Vagina (tissue), 2 donors: ENCODE measurements at regions not wholly inside any gene's neighbourhood (a gene's known extent, or its start where the extent isn't known, plus 50 kb on each side); places are given as distances from the start of the nearest gene placed in this dataset.
A peak's percentile ranks its signal among the peaks of the same experiment; 100 is the strongest.

Experiments
- DNase-seq, 2 donors: peaks; one replicate each; pipeline ENCODE4 v3.0.0-alpha.2; 2017; ENCODE audit errors: extremely low spot score in 2 of 2
- H3K27ac ChIP-seq: fragments of 200-600 bp; sonication (generic); one replicate; pipeline ENCODE4 v1.5.1; 2019
- H3K27me3 ChIP-seq: fragments of 200-600 bp; sonication (generic); one replicate; pipeline ENCODE4 v1.5.1; 2019
- H3K36me3 ChIP-seq, 2 donors: fragments of 200-600 bp; sonication (generic); one replicate each; pipeline ENCODE4 v1.5.1; 2017 to 2019
- H3K4me1 ChIP-seq: fragments of 200-600 bp; sonication (generic); one replicate; pipeline ENCODE4 v1.5.1; 2019
- H3K4me3 ChIP-seq, 2 donors: fragments of 200-600 bp; sonication (generic); 1 replicate in 1 of 2; 2 replicates in 1 of 2; pipeline ENCODE4 v1.5.1; 2016 to 2019
- H3K9me3 ChIP-seq: fragments of 200-600 bp; sonication (generic); one replicate; pipeline ENCODE4 v1.5.1; 2019
- POLR2A ChIP-seq, 2 donors: fragments of 450-650 bp; IDR thresholded peaks; one replicate each; pipeline ENCODE4 v1.6.1; 2017; ENCODE audit warnings: antibody characterized with exemption in 2 of 2, mild to moderate bottlenecking in 2 of 2, moderate library complexity in 2 of 2
- POLR2AphosphoS5 ChIP-seq, 2 donors: sonication (generic); formaldehyde crosslinking; IDR thresholded peaks; one replicate each; pipeline ENCODE4 v1.9.0; 2017; ENCODE audit warnings: antibody characterized with exemption in 2 of 2, mild to moderate bottlenecking in 2 of 2, low read depth in 1 of 2; ENCODE audit not compliant: insufficient read depth in 1 of 2
- intact Hi-C: fragments of 100-400 bp; cut with DNase I; formaldehyde crosslinking; loops from one replicate; pipeline ENCODE4 v1.15.1; 2023
- TF ChIP-seq, protein P1 (sequence below), 3 experiments: fragments of 450-650 bp in 2 of 3; fragments of 200-600 bp in 1 of 3; sonication (generic) in 1 of 3; IDR thresholded peaks; one replicate each; pipeline ENCODE4 v1.5.1; 2017 to 2019; ENCODE audit warnings: antibody characterized with exemption in 3 of 3, mild to moderate bottlenecking in 2 of 3, moderate library complexity in 2 of 3

DNA sequence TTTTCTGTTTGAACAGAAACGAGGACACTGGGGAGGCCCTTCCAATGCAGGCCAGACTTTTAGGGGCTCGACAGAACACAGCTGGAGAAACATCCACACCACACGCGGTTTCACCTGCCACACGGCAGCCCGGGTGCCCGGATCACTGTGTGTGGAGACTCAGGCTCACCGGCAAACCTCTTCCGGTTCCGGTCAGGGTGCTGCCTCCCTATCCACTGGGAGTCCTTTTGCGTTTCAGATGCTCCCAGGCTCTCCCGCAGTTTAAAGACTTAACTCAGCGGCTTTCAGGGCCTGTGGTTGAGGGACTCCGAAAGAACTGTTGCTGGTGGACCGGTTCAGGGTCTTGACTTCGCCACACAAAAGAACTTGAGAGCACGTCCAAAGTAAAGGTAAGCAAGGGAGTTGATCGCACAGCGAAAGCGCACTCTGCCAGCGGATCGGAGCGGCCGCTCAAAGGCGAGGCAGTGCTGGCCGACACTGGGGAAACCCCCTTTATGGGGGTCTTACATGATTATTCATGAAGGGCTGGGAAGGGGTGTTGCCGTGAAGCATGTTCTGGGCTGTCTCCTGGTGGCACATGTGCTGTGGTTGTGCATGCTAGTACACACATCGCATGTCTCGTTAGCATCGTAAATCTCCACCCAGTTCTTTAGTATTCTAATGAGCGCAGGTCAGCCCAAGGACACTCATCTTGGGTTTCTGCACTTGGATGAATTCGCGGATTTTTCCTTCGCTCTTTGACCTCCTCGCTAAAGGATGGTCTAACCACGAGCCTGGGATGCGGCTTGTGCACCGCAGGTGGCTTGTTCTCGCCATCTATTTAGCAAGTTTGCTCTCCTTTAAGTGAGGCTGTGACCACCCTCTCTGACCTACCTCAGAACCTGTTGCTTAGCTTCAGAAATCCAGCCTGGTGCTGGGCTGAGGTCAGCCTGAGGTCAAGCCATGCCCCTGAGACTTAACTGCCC is 180.3 kb downstream of the CDH26 start:
- TF ChIP-seq POLR2AphosphoS5 (IDR thresholded peaks at IDR 0.05; ENCODE audit: insufficient read depth in 1 of 2, low read depth in 1 of 2), result no peak
- TF ChIP-seq POLR2A (IDR thresholded peaks at IDR 0.05), result no peak
- TF ChIP-seq, protein P1, sequence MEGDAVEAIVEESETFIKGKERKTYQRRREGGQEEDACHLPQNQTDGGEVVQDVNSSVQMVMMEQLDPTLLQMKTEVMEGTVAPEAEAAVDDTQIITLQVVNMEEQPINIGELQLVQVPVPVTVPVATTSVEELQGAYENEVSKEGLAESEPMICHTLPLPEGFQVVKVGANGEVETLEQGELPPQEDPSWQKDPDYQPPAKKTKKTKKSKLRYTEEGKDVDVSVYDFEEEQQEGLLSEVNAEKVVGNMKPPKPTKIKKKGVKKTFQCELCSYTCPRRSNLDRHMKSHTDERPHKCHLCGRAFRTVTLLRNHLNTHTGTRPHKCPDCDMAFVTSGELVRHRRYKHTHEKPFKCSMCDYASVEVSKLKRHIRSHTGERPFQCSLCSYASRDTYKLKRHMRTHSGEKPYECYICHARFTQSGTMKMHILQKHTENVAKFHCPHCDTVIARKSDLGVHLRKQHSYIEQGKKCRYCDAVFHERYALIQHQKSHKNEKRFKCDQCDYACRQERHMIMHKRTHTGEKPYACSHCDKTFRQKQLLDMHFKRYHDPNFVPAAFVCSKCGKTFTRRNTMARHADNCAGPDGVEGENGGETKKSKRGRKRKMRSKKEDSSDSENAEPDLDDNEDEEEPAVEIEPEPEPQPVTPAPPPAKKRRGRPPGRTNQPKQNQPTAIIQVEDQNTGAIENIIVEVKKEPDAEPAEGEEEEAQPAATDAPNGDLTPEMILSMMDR (IDR thresholded peaks at IDR 0.05), result no peak
- H3K4me1 ChIP-seq, result no peaks in the 10 kb centered on the region
- H3K27ac ChIP-seq, result no peak overlapping the region
- H3K4me3 ChIP-seq, result peak overlapping the region in 1 of 2 donors; percentile 36
- no peaks in the 10 kb centered on the region for H3K9me3 ChIP-seq
- no peaks in the 10 kb centered on the region for H3K36me3 ChIP-seq
- DNase-seq, result no peak
- no peaks in the 10 kb centered on the region for H3K27me3 ChIP-seq
- intact Hi-C loops, result no loop called here

DNA sequence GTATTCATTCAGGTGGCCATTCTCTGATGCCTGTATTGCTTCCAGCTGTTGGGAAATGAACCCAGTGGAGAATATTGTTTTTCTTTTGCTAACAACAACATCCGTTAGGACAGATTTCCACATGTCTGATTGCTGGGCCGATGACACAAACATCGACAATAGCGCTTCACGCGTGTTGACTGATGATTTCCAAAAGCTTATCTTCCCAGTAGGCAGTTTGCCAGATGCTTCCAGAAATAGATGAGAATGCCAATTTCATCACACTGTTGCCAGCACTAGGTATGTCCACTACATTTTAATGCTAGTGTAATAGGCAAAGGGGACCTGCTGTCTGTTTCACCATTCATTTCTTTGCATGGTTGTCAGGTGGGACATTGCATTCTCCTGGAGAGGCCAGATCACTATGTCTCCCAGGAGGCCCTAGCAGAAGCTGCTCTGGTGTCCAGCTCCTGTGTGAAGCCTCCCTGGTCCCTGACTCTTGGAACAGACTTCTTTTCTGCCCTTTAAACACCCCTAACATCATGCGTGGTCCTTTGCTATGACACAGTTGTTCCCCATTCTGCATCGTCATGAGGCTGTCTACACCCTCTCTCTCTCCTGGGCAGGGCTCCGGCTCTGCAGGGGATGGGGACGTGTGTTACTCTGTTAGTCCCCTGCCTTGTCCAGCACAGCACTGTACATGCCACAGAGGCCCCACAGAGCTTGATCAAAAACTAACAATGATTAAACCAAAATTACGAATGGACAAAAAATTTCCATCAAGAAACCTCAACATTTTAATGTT is 181.6 kb downstream of the CDH26 start:
- no peaks in the 10 kb centered on the region for H3K36me3 ChIP-seq
- H3K27ac ChIP-seq, result no peak overlapping the region
- no peak overlapping the region for H3K4me3 ChIP-seq
- DNase-seq, result no peak
- TF ChIP-seq, protein P1 (IDR thresholded peaks at IDR 0.05), result no peak
- TF ChIP-seq POLR2A (IDR thresholded peaks at IDR 0.05) (no peak), POLR2AphosphoS5 (IDR thresholded peaks at IDR 0.05; ENCODE audit: insufficient read depth in 1 of 2, low read depth in 1 of 2) (no peak)
- no peaks in the 10 kb centered on the region for H3K27me3 ChIP-seq
- intact Hi-C loops, result no loop called here
- H3K9me3 ChIP-seq, result no peaks in the 10 kb centered on the region
- H3K4me1 ChIP-seq, result no peaks in the 10 kb centered on the region

DNA sequence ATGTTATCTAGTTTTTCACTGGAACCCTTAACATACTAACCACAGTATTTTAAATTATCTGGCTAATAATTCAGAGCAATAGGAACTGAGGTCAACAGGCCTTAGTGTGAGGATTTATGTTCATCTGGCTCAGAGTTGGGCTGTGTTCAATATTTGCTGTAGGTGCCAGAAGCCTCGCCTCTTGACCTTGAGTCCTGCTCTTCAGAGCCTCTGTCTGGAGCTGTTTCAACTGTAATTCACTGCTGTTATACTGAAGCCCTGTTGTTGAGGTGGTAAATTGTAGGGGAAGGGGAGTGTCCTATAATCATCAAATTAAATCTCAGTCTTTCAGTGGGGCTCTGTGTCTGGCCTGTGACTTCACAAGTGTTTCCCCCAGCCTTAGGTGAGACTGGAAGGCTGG is 184.4 kb downstream of the CDH26 start:
- Histone ChIP-seq H3K27me3 (no peaks in the 10 kb centered on the region), H3K9me3 (no peaks in the 10 kb centered on the region)

DNA sequence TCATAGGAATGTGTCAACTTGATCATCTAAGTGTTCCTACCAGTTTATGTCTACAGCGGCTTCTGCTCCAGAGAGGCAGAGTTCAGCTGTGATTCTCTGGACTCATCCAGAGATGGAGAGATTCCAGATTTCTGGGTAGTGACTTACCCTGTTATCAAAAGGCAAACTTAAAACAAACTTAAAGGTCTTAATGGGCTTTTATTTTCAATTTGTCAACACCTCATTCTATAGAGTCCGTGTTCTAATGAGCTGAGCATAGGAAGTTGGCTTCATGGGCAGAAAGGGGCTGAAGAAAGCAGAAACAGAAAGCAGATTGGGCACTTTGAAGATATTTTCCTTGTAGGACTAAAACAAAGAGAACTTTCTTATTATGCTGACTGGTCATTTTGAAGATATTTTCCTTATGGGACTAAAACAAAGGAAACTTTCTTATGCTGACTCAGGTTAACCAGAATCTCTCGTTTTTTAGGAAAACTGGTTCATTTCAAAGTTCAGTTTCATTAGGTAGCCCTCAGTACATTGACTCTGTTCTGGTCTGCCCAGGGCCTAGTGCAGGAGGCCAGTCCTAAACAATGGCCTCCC is 185.1 kb downstream of the CDH26 start:
- Histone ChIP-seq H3K4me3 (no peak overlapping the region), H3K27ac (no peak overlapping the region), H3K36me3 (no peaks in the 10 kb centered on the region), H3K4me1 (no peaks in the 10 kb centered on the region), H3K27me3 (no peaks in the 10 kb centered on the region), H3K9me3 (no peaks in the 10 kb centered on the region)
- no peak for DNase-seq
- intact Hi-C loops, result no loop called here
- TF ChIP-seq, protein P1 (IDR thresholded peaks at IDR 0.05), result no peak
- no peak for TF ChIP-seq POLR2AphosphoS5 (IDR thresholded peaks at IDR 0.05; ENCODE audit: insufficient read depth in 1 of 2, low read depth in 1 of 2)

More for the DNA sequence above, 184.4 kb downstream of the CDH26 start:
- Histone ChIP-seq H3K4me3 (no peak overlapping the region), H3K4me1 (no peaks in the 10 kb centered on the region), H3K27ac (no peak overlapping the region), H3K36me3 (no peaks in the 10 kb centered on the region)
- TF ChIP-seq POLR2A (IDR thresholded peaks at IDR 0.05) (no peak), POLR2AphosphoS5 (IDR thresholded peaks at IDR 0.05; ENCODE audit: insufficient read depth in 1 of 2, low read depth in 1 of 2) (no peak)
- TF ChIP-seq, protein P1 (IDR thresholded peaks at IDR 0.05), result no peak
- no peak for DNase-seq
- intact Hi-C loops, result no loop called here
